Suprapubic skin (tissue), 4 donors: ENCODE measurements at regions not wholly inside any gene's neighbourhood (a gene's known extent, or its start where the extent isn't known, plus 50 kb on each side); places are given as distances from the start of the nearest gene placed in this dataset.
"Not testable (repeated sequence)": the region's sequence is repeated elsewhere in the genome, so short reads cannot be mapped to it uniquely, and the experiment has no call there.

Source experiments
- DNase-seq, 2 donors: peaks; one replicate each; pipeline ENCODE4 v3.0.0-alpha.2; 2019; ENCODE audit warnings: low spot score in 2 of 2
- H3K27ac ChIP-seq: fragments of 200-600 bp; sonication (generic); one replicate; pipeline ENCODE4 v1.5.1; 2019
- H3K27me3 ChIP-seq: fragments of 200-600 bp; sonication (generic); one replicate; pipeline ENCODE4 v1.5.1; 2019
- H3K36me3 ChIP-seq: fragments of 200-600 bp; sonication (generic); one replicate; pipeline ENCODE4 v1.5.1; 2019
- H3K4me1 ChIP-seq: fragments of 200-600 bp; sonication (generic); one replicate; pipeline ENCODE4 v1.5.1; 2019
- H3K4me3 ChIP-seq: fragments of 200-600 bp; sonication (generic); one replicate; pipeline ENCODE4 v1.5.1; 2019; ENCODE audit warnings: mild to moderate bottlenecking
- H3K9me3 ChIP-seq: fragments of 200-600 bp; sonication (generic); one replicate; pipeline ENCODE4 v1.5.1; 2019
- CTCF ChIP-seq, 2 donors: fragments of 200-600 bp in 1 of 2; fragments of 450-650 bp in 1 of 2; sonication (generic) in 1 of 2; IDR thresholded peaks; one replicate each; pipeline ENCODE4 v1.5.1; 2016 to 2019; ENCODE audit warnings: antibody characterized with exemption in 2 of 2, mild to moderate bottlenecking in 1 of 2, moderate library complexity in 1 of 2
- EP300 ChIP-seq: sonication (generic); formaldehyde crosslinking; IDR thresholded peaks from one replicate; pipeline ENCODE4 v1.6.1; 2017; ENCODE audit warnings: antibody characterized with exemption
- POLR2A ChIP-seq, 2 donors: fragments of 450-650 bp; IDR thresholded peaks; one replicate each; pipeline ENCODE4 v1.6.1; 2017; ENCODE audit warnings: antibody characterized with exemption in 2 of 2, mild to moderate bottlenecking in 2 of 2, moderate library complexity in 2 of 2
- POLR2AphosphoS5 ChIP-seq, 3 donors: sonication (generic); formaldehyde crosslinking; IDR thresholded peaks; one replicate each; pipeline ENCODE4 v1.6.1; 2017; ENCODE audit warnings: antibody characterized with exemption in 3 of 3
- WGBS: methylation state at CpG from one replicate; pipeline ENCODE4 v1.1.5; 2018; 5-methylcytosine and 5-hydroxymethylcytosine counted together

- no peak overlapping the region for H3K27ac ChIP-seq
- no peak overlapping the region for H3K4me3 ChIP-seq
- no peaks in the 10 kb centered on the region for H3K27me3 ChIP-seq
- H3K36me3 ChIP-seq, result no peaks in the 10 kb centered on the region
- H3K9me3 ChIP-seq, result no peaks in the 10 kb centered on the region
- TF ChIP-seq POLR2A (IDR thresholded peaks at IDR 0.05), result no peak
- TF ChIP-seq EP300, result no peak
- no peak for TF ChIP-seq POLR2AphosphoS5 (IDR thresholded peaks at IDR 0.05)
- no peak for TF ChIP-seq CTCF (IDR thresholded peaks at IDR 0.05)
- WGBS, result 78% methylated on average over 2 of the region's 2 CpGs
- DNase-seq, result no peak
- no peaks in the 10 kb centered on the region for H3K4me1 ChIP-seq
Measured at GRCh38 chr20:16863303-16863702, 115.1 kb downstream of the OTOR start.

- no peaks in the 10 kb centered on the region for H3K36me3 ChIP-seq
- WGBS, result 83% methylated on average over 5 of the region's 5 CpGs
- no peaks in the 10 kb centered on the region for H3K4me1 ChIP-seq
- TF ChIP-seq POLR2A (IDR thresholded peaks at IDR 0.05), result no peak
- no peak for TF ChIP-seq POLR2AphosphoS5 (IDR thresholded peaks at IDR 0.05)
- no peak for TF ChIP-seq CTCF (IDR thresholded peaks at IDR 0.05)
- H3K4me3 ChIP-seq, result no peak overlapping the region
- no peaks in the 10 kb centered on the region for H3K27me3 ChIP-seq
- no peaks in the 10 kb centered on the region for H3K9me3 ChIP-seq
- no peak overlapping the region for H3K27ac ChIP-seq
- no peak for DNase-seq
Measured at GRCh38 chr20:16864069-16864468, 115.9 kb downstream of the OTOR start.

- DNase-seq, result no peak
- no peak for TF ChIP-seq CTCF (IDR thresholded peaks at IDR 0.05)
- TF ChIP-seq POLR2AphosphoS5 (IDR thresholded peaks at IDR 0.05), result no peak
- TF ChIP-seq EP300, result no peak
- TF ChIP-seq POLR2A (IDR thresholded peaks at IDR 0.05), result no peak
- no peak overlapping the region for H3K27ac ChIP-seq
- no peak overlapping the region for H3K4me3 ChIP-seq
- no peaks in the 10 kb centered on the region for H3K36me3 ChIP-seq
- no peaks in the 10 kb centered on the region for H3K4me1 ChIP-seq
- WGBS, result 65% methylated on average over 1 of the region's 1 CpG
- no peaks in the 10 kb centered on the region for H3K9me3 ChIP-seq
- no peaks in the 10 kb centered on the region for H3K27me3 ChIP-seq
Measured at GRCh38 chr20:16864963-16865362, 116.8 kb downstream of the OTOR start.

- Histone ChIP-seq H3K27ac (no peak overlapping the region), H3K4me1 (no peaks in the 10 kb centered on the region), H3K4me3 (no peak overlapping the region), H3K27me3 (no peaks in the 10 kb centered on the region), H3K36me3 (no peaks in the 10 kb centered on the region), H3K9me3 (no peaks in the 10 kb centered on the region)
- WGBS, result 75% methylated on average over 2 of the region's 2 CpGs
- DNase-seq, result no peak
- TF ChIP-seq POLR2AphosphoS5 (IDR thresholded peaks at IDR 0.05) (no peak), POLR2A (IDR thresholded peaks at IDR 0.05) (no peak), EP300 (no peak), CTCF (IDR thresholded peaks at IDR 0.05) (no peak)
Measured at GRCh38 chr20:16865406-16865805, 117.2 kb downstream of the OTOR start.

- not testable (repeated sequence) for H3K4me3 ChIP-seq, H3K27ac ChIP-seq, H3K36me3 ChIP-seq, H3K9me3 ChIP-seq, H3K4me1 ChIP-seq, DNase-seq, H3K27me3 ChIP-seq
- 94% methylated on average over 4 of the region's 4 CpGs for WGBS
Measured at GRCh38 chr20:16873124-16873523, 125.0 kb downstream of the OTOR start.

- 45% methylated on average over 2 of the region's 2 CpGs for WGBS
- no peaks in the 10 kb centered on the region for H3K4me1 ChIP-seq
- no peaks in the 10 kb centered on the region for H3K27me3 ChIP-seq
- TF ChIP-seq EP300, result no peak
- TF ChIP-seq POLR2AphosphoS5 (IDR thresholded peaks at IDR 0.05), result no peak
- no peak for TF ChIP-seq CTCF (IDR thresholded peaks at IDR 0.05)
- TF ChIP-seq POLR2A (IDR thresholded peaks at IDR 0.05), result no peak
- no peaks in the 10 kb centered on the region for H3K9me3 ChIP-seq
- H3K27ac ChIP-seq, result no peak overlapping the region
- H3K36me3 ChIP-seq, result no peaks in the 10 kb centered on the region
- H3K4me3 ChIP-seq, result no peak overlapping the region
- DNase-seq, result no peak
Measured at GRCh38 chr20:16877053-16877554, 128.9 kb downstream of the OTOR start.
